ENCODE measurements at regions not wholly inside any gene's neighbourhood (a gene's known extent, or its start where the extent isn't known, plus 50 kb on each side); places are given as distances from the start of the nearest gene placed in this dataset.

DNA sequence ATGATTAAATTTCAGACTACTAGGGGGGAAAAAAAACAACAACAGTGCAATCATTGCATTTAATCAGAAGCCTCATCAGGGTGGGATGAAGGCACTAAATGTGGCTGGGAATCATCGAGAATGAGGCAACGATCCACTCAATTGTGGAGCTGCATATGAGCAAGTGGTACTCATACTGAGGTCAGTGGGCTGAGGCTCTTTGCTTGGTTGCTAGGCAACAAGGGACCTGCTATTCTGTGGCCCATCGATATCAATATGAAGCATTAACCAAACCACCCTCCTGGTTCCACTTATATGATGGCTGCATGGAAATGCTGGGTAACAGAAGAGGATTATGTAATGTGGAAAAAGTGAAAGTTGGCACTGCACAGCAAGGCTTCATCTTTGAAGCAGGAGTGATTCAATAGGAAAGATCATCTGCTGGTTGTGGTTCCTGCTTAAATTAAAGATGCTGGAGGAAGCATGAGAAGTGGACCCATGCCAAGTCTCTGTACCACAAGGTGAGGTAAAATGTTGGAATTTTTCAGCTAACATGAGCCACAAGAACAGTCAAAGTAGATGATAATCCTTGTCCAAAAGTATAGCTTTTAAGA is 159.8 kb upstream of the HMHB1 start (continued):
- TF ChIP-seq, protein P1, sequence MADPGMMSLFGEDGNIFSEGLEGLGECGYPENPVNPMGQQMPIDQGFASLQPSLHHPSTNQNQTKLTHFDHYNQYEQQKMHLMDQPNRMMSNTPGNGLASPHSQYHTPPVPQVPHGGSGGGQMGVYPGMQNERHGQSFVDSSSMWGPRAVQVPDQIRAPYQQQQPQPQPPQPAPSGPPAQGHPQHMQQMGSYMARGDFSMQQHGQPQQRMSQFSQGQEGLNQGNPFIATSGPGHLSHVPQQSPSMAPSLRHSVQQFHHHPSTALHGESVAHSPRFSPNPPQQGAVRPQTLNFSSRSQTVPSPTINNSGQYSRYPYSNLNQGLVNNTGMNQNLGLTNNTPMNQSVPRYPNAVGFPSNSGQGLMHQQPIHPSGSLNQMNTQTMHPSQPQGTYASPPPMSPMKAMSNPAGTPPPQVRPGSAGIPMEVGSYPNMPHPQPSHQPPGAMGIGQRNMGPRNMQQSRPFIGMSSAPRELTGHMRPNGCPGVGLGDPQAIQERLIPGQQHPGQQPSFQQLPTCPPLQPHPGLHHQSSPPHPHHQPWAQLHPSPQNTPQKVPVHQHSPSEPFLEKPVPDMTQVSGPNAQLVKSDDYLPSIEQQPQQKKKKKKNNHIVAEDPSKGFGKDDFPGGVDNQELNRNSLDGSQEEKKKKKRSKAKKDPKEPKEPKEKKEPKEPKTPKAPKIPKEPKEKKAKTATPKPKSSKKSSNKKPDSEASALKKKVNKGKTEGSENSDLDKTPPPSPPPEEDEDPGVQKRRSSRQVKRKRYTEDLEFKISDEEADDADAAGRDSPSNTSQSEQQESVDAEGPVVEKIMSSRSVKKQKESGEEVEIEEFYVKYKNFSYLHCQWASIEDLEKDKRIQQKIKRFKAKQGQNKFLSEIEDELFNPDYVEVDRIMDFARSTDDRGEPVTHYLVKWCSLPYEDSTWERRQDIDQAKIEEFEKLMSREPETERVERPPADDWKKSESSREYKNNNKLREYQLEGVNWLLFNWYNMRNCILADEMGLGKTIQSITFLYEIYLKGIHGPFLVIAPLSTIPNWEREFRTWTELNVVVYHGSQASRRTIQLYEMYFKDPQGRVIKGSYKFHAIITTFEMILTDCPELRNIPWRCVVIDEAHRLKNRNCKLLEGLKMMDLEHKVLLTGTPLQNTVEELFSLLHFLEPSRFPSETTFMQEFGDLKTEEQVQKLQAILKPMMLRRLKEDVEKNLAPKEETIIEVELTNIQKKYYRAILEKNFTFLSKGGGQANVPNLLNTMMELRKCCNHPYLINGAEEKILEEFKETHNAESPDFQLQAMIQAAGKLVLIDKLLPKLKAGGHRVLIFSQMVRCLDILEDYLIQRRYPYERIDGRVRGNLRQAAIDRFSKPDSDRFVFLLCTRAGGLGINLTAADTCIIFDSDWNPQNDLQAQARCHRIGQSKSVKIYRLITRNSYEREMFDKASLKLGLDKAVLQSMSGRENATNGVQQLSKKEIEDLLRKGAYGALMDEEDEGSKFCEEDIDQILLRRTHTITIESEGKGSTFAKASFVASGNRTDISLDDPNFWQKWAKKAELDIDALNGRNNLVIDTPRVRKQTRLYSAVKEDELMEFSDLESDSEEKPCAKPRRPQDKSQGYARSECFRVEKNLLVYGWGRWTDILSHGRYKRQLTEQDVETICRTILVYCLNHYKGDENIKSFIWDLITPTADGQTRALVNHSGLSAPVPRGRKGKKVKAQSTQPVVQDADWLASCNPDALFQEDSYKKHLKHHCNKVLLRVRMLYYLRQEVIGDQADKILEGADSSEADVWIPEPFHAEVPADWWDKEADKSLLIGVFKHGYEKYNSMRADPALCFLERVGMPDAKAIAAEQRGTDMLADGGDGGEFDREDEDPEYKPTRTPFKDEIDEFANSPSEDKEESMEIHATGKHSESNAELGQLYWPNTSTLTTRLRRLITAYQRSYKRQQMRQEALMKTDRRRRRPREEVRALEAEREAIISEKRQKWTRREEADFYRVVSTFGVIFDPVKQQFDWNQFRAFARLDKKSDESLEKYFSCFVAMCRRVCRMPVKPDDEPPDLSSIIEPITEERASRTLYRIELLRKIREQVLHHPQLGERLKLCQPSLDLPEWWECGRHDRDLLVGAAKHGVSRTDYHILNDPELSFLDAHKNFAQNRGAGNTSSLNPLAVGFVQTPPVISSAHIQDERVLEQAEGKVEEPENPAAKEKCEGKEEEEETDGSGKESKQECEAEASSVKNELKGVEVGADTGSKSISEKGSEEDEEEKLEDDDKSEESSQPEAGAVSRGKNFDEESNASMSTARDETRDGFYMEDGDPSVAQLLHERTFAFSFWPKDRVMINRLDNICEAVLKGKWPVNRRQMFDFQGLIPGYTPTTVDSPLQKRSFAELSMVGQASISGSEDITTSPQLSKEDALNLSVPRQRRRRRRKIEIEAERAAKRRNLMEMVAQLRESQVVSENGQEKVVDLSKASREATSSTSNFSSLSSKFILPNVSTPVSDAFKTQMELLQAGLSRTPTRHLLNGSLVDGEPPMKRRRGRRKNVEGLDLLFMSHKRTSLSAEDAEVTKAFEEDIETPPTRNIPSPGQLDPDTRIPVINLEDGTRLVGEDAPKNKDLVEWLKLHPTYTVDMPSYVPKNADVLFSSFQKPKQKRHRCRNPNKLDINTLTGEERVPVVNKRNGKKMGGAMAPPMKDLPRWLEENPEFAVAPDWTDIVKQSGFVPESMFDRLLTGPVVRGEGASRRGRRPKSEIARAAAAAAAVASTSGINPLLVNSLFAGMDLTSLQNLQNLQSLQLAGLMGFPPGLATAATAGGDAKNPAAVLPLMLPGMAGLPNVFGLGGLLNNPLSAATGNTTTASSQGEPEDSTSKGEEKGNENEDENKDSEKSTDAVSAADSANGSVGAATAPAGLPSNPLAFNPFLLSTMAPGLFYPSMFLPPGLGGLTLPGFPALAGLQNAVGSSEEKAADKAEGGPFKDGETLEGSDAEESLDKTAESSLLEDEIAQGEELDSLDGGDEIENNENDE (IDR thresholded peaks at IDR 0.05; ENCODE audit: insufficient replicate concordance, low read length): no peak
- no peak for TF ChIP-seq CBX8 (IDR thresholded peaks at IDR 0.05; ENCODE audit: borderline replicate concordance, low read depth, low read length)
- TF ChIP-seq KDM1A (IDR thresholded peaks at IDR 0.05; ENCODE audit: borderline replicate concordance, low read length): no peak
